ENCODE measurements at regions not wholly inside any gene's neighbourhood (a gene's known extent, or its start where the extent isn't known, plus 50 kb on each side); places are given as distances from the start of the nearest gene placed in this dataset.

DNA sequence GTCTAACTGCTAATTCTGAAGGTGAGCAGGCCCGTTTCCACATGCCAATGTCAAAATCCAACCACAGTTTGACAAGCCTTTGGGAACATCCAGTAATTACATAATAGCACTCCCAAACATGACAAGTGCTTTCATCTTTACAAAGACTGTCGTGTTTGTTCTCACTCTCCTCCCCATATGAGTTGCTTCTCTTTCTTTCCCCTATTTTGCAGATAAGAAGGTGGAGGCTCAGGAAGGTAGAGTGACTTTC is 55.9 kb upstream of the CD44 start:
- TF ChIP-seq CTCF (IDR thresholded peaks at IDR 0.05): no peak
- TF ChIP-seq CHD4 (IDR thresholded peaks at IDR 0.05; ENCODE audit: borderline replicate concordance): no peak
- TF ChIP-seq, protein P1, sequence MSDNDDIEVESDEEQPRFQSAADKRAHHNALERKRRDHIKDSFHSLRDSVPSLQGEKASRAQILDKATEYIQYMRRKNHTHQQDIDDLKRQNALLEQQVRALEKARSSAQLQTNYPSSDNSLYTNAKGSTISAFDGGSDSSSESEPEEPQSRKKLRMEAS (IDR thresholded peaks at IDR 0.05): no peak
- TF ChIP-seq ZSCAN20 (CRISPR knock-in tag; IDR thresholded peaks at IDR 0.05): no peak
- TF ChIP-seq EP300 (IDR thresholded peaks at IDR 0.05): no peak
- no peak for TF ChIP-seq SMC3 (IDR thresholded peaks at IDR 0.05)
- TF ChIP-seq RAD21 (conservative IDR thresholded peaks at IDR 0.05 in 1 of 2, IDR thresholded peaks at IDR 0.05 in 1 of 2): no peak
- TF ChIP-seq POLR2A (IDR thresholded peaks at IDR 0.05; ENCODE audit: low read length): no peak
- no peak for TF ChIP-seq EHMT2 (IDR thresholded peaks at IDR 0.05; ENCODE audit: low read depth)
- no peak for TF ChIP-seq KDM1A (IDR thresholded peaks at IDR 0.05; ENCODE audit: low read depth)
- TF ChIP-seq TFCP2L1 (CRISPR knock-in tag; IDR thresholded peaks at IDR 0.05): no peak
- no peak for TF ChIP-seq ESRRA (IDR thresholded peaks at IDR 0.05; ENCODE audit: borderline replicate concordance, low read length)
